ENCODE measurements at regions not wholly inside any gene's neighbourhood (a gene's known extent, or its start where the extent isn't known, plus 50 kb on each side); places are given as distances from the start of the nearest gene placed in this dataset.

GRCh38 chr3:105967117-105967516, 98.3 kb upstream of the CBLB start:
- TF ChIP-seq CTCF (IDR thresholded peaks at IDR 0.05) (no peak), POLR2A (IDR thresholded peaks at IDR 0.05) (no peak)

All from upper lobe of left lung (tissue), 4 donors.